Hepatocyte (in vitro differentiated cells): ENCODE measurements at regions not wholly inside any gene's neighbourhood (a gene's known extent, or its start where the extent isn't known, plus 50 kb on each side); places are given as distances from the start of the nearest gene placed in this dataset.

Experiments used
- DNase-seq: peaks from one replicate; pipeline ENCODE4 v3.0.0-alpha.2; 2016; ENCODE audit warnings: low spot score
- H2AFZ ChIP-seq: fragments of 200-600 bp; sonication (generic); 2 replicates; pipeline ENCODE4 v1.6.0; 2016; ENCODE audit warnings: antibody characterized with exemption, mild to moderate bottlenecking
- H3K27ac ChIP-seq: fragments of 200-600 bp; sonication (generic); 2 replicates; pipeline ENCODE4 v1.5.1; 2016; ENCODE audit warnings: mild to moderate bottlenecking
- H3K27me3 ChIP-seq: fragments of 200-600 bp; sonication (generic); 2 replicates; pipeline ENCODE4 v1.6.1; 2016
- H3K36me3 ChIP-seq: fragments of 200-600 bp; sonication (generic); replicated peaks from 2 replicates; pipeline ENCODE4 v1.5.1; 2016; ENCODE audit warnings: low read depth; ENCODE audit not compliant: insufficient read depth
- H3K4me1 ChIP-seq: fragments of 200-600 bp; sonication (generic); 2 replicates; pipeline ENCODE4 v1.5.1; 2016; ENCODE audit warnings: mild to moderate bottlenecking, moderate library complexity; ENCODE audit not compliant: insufficient read depth
- H3K4me2 ChIP-seq: fragments of 200-600 bp; sonication (generic); 2 replicates; pipeline ENCODE4 v1.6.0; 2016
- H3K4me3 ChIP-seq: fragments of 200-600 bp; sonication (generic); 2 replicates; pipeline ENCODE4 v1.5.1; 2016; ENCODE audit warnings: mild to moderate bottlenecking
- H3K79me2 ChIP-seq: fragments of 200-600 bp; sonication (generic); 2 replicates; pipeline ENCODE4 v1.6.0; 2017; ENCODE audit warnings: mild to moderate bottlenecking
- H3K9me2 ChIP-seq: fragments of 200-600 bp; sonication (generic); replicated peaks from 2 replicates; pipeline ENCODE4 v1.6.0; 2017; ENCODE audit warnings: mild to moderate bottlenecking; ENCODE audit not compliant: insufficient read depth
- H3K9me3 ChIP-seq: fragments of 200-600 bp; sonication (generic); 2 replicates; pipeline ENCODE4 v1.5.1; 2016; ENCODE audit warnings: low read depth, mild to moderate bottlenecking
- H4K20me1 ChIP-seq: fragments of 200-600 bp; sonication (generic); 2 replicates; pipeline ENCODE4 v1.6.0; 2016; ENCODE audit warnings: mild to moderate bottlenecking; ENCODE audit not compliant: insufficient read depth, poor library complexity, severe bottlenecking
- EZH2 ChIP-seq: fragments of 200-600 bp; sonication (generic); IDR thresholded peaks from 2 replicates; pipeline ENCODE4 v1.6.1; 2016; ENCODE audit warnings: antibody characterized with exemption, mild to moderate bottlenecking, borderline replicate concordance
- EZH2phosphoT487 ChIP-seq: fragments of 200-600 bp; sonication (generic); IDR thresholded peaks from one replicate; pipeline ENCODE4 v1.6.1; 2018; ENCODE audit warnings: antibody characterized with exemption, mild to moderate bottlenecking, low read depth, moderate library complexity; ENCODE audit not compliant: unreplicated experiment, severe bottlenecking
- WGBS: methylation state at CpG from one replicate; pipeline ENCODE4 v1.1.6; 2016; ENCODE audit warnings: low lambda C conversion rate; ENCODE audit errors: missing lambda C conversion rate; 5-methylcytosine and 5-hydroxymethylcytosine counted together
- TF ChIP-seq, protein P1 (sequence below): fragments of 200-600 bp; sonication (generic); IDR thresholded peaks from 2 replicates; pipeline ENCODE4 v1.5.1; 2016; ENCODE audit warnings: antibody characterized with exemption, mild to moderate bottlenecking; ENCODE audit not compliant: poor library complexity

DNA sequence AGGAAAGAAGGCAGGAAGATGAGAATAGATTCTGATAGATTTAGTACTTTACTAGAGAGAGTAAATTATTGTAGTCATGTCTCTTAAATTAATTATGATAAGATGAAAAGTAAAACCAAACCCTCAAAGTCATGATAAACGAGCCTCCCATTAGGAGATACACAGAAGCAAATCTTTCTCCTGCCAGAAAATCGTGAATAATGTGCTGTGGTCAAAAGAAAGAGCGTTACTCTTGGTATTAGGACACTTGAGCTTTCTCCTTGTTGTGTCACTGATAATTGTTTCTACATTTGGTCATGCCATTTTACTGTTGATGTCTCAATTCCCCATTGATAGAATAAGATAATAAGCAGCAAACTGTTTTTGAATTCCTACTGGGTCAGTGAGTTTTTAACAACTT is 562.8 kb upstream of the TLE4 start:
- no peak for TF ChIP-seq EZH2phosphoT487
- TF ChIP-seq, protein P1, sequence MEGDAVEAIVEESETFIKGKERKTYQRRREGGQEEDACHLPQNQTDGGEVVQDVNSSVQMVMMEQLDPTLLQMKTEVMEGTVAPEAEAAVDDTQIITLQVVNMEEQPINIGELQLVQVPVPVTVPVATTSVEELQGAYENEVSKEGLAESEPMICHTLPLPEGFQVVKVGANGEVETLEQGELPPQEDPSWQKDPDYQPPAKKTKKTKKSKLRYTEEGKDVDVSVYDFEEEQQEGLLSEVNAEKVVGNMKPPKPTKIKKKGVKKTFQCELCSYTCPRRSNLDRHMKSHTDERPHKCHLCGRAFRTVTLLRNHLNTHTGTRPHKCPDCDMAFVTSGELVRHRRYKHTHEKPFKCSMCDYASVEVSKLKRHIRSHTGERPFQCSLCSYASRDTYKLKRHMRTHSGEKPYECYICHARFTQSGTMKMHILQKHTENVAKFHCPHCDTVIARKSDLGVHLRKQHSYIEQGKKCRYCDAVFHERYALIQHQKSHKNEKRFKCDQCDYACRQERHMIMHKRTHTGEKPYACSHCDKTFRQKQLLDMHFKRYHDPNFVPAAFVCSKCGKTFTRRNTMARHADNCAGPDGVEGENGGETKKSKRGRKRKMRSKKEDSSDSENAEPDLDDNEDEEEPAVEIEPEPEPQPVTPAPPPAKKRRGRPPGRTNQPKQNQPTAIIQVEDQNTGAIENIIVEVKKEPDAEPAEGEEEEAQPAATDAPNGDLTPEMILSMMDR, result no peak
- TF ChIP-seq EZH2, result no peak
- DNase-seq, result no peak

DNA sequence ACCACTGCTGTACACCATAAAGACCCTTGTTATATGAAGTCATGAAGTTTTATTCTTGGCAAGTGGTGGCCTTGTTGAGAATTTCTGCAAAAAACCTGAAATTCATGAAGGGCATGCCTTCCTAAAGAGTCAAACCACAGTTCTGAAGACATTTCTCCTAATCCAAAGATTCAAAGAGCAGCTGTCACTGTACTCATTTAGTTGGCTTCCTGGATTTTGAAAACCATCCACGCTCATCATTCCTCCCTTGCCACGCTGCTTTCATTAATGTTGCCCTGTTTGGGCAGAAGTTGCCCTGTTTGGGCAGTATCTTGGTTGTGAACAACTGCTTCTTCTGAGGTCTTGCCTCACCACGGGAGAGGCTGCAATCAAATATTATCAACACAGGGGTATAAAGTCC is 560.3 kb upstream of the TLE4 start:
- Histone ChIP-seq H3K79me2 (no peaks in the 10 kb centered on the region), H2AFZ (no peak overlapping the region), H3K9me3 (no peaks in the 10 kb centered on the region), H3K27ac (no peak overlapping the region), H3K9me2 (no peaks in the 10 kb centered on the region), H3K36me3 (no peaks in the 10 kb centered on the region), H4K20me1 (no peaks in the 10 kb centered on the region), H3K27me3 (no peaks in the 10 kb centered on the region), H3K4me3 (no peak overlapping the region), H3K4me1 (no peaks in the 10 kb centered on the region), H3K4me2 (no peak overlapping the region)
- WGBS, result 90% methylated on average over 3 of the region's 3 CpGs
- no peak for DNase-seq
- TF ChIP-seq EZH2phosphoT487 (no peak), EZH2 (no peak)
- TF ChIP-seq, protein P1, result no peak

More for the DNA sequence above, 562.8 kb upstream of the TLE4 start:
- Histone ChIP-seq H2AFZ (no peak overlapping the region), H4K20me1 (no peaks in the 10 kb centered on the region), H3K4me1 (no peaks in the 10 kb centered on the region), H3K27ac (no peak overlapping the region), H3K27me3 (no peaks in the 10 kb centered on the region), H3K36me3 (no peaks in the 10 kb centered on the region), H3K4me2 (no peak overlapping the region), H3K4me3 (no peak overlapping the region), H3K9me3 (no peaks in the 10 kb centered on the region), H3K79me2 (no peaks in the 10 kb centered on the region), H3K9me2 (no peaks in the 10 kb centered on the region)
- WGBS, result 88% methylated on average over 3 of the region's 3 CpGs

GRCh38 chr9:79012561-79012960 is 559.2 kb upstream of the TLE4 start:
- Histone ChIP-seq H3K4me3 (no peak overlapping the region), H4K20me1 (no peaks in the 10 kb centered on the region), H3K4me2 (no peak overlapping the region), H3K36me3 (no peaks in the 10 kb centered on the region), H3K9me3 (no peaks in the 10 kb centered on the region), H2AFZ (no peak overlapping the region), H3K9me2 (no peaks in the 10 kb centered on the region), H3K27ac (no peak overlapping the region), H3K27me3 (no peaks in the 10 kb centered on the region), H3K4me1 (no peaks in the 10 kb centered on the region), H3K79me2 (no peaks in the 10 kb centered on the region)
- TF ChIP-seq EZH2 (no peak), EZH2phosphoT487 (no peak)
- TF ChIP-seq, protein P1, result no peak
- DNase-seq, result no peak
